ENCODE measurements at regions not wholly inside any gene's neighbourhood (a gene's known extent, or its start where the extent isn't known, plus 50 kb on each side); places are given as distances from the start of the nearest gene placed in this dataset.

GRCh38 chr1:29752141-29752540 lies 515.8 kb downstream of the PTPRU start:
- no peaks in the 10 kb centered on the region for H3K4me1 ChIP-seq (ENCODE audit: control insufficient read depth, insufficient read depth, low read length, unreplicated experiment)
- H3K27ac ChIP-seq (ENCODE audit: low read depth, low read length): no peak overlapping the region
- no peaks in the 10 kb centered on the region for H3K36me3 ChIP-seq (ENCODE audit: insufficient read depth, low read length)
- no peak overlapping the region for H2AFZ ChIP-seq (ENCODE audit: low read length, unreplicated experiment)
- H3K27me3 ChIP-seq (ENCODE audit: insufficient read depth, low read length): peaks cover 24% of the 10 kb centered on the region
- H3K79me2 ChIP-seq (ENCODE audit: control insufficient read depth, insufficient read depth, low read length, unreplicated experiment): no peaks in the 10 kb centered on the region
- no peak overlapping the region for H3K4me3 ChIP-seq (ENCODE audit: low read depth, low read length)

- no peaks in the 10 kb centered on the region for H3K36me3 ChIP-seq (ENCODE audit: insufficient read depth, low read length)
- H2AFZ ChIP-seq (ENCODE audit: low read length, unreplicated experiment): no peak overlapping the region
- H3K4me3 ChIP-seq (ENCODE audit: low read depth, low read length): no peak overlapping the region
- no peaks in the 10 kb centered on the region for H3K79me2 ChIP-seq (ENCODE audit: control insufficient read depth, insufficient read depth, low read length, unreplicated experiment)
- no peak overlapping the region for H3K27ac ChIP-seq (ENCODE audit: low read depth, low read length)
- H3K27me3 ChIP-seq (ENCODE audit: insufficient read depth, low read length): peaks cover 33% of the 10 kb centered on the region
- no peaks in the 10 kb centered on the region for H3K4me1 ChIP-seq (ENCODE audit: control insufficient read depth, insufficient read depth, low read length, unreplicated experiment)
These were observed 513.0 kb downstream of the PTPRU start for GRCh38 chr1:29749024-29749945.

- Histone ChIP-seq H3K79me2 (ENCODE audit: control insufficient read depth, insufficient read depth, low read length, unreplicated experiment) (no peaks in the 10 kb centered on the region), H3K27me3 (ENCODE audit: insufficient read depth, low read length) (peaks cover 45% of the 10 kb centered on the region), H2AFZ (ENCODE audit: low read length, unreplicated experiment) (no peak overlapping the region), H3K4me1 (ENCODE audit: control insufficient read depth, insufficient read depth, low read length, unreplicated experiment) (no peaks in the 10 kb centered on the region), H3K27ac (ENCODE audit: low read depth, low read length) (no peak overlapping the region), H3K4me3 (ENCODE audit: low read depth, low read length) (no peak overlapping the region), H3K36me3 (ENCODE audit: insufficient read depth, low read length) (no peaks in the 10 kb centered on the region)
These were observed 510.9 kb downstream of the PTPRU start for GRCh38 chr1:29747196-29747595.

- Histone ChIP-seq H3K79me2 (ENCODE audit: control insufficient read depth, insufficient read depth, low read length, unreplicated experiment) (no peaks in the 10 kb centered on the region), H3K4me3 (ENCODE audit: low read depth, low read length) (no peak overlapping the region), H3K4me1 (ENCODE audit: control insufficient read depth, insufficient read depth, low read length, unreplicated experiment) (no peaks in the 10 kb centered on the region), H3K27me3 (ENCODE audit: insufficient read depth, low read length) (peaks cover 49% of the 10 kb centered on the region), H3K36me3 (ENCODE audit: insufficient read depth, low read length) (no peaks in the 10 kb centered on the region), H3K27ac (ENCODE audit: low read depth, low read length) (no peak overlapping the region), H2AFZ (ENCODE audit: low read length, unreplicated experiment) (no peak overlapping the region)
These were observed 509.8 kb downstream of the PTPRU start for GRCh38 chr1:29746076-29746665.

- H3K4me1 ChIP-seq (ENCODE audit: control insufficient read depth, insufficient read depth, low read length, unreplicated experiment): no peaks in the 10 kb centered on the region
- H3K27ac ChIP-seq (ENCODE audit: low read depth, low read length): no peak overlapping the region
- no peaks in the 10 kb centered on the region for H3K79me2 ChIP-seq (ENCODE audit: control insufficient read depth, insufficient read depth, low read length, unreplicated experiment)
- H3K4me3 ChIP-seq (ENCODE audit: low read depth, low read length): no peak overlapping the region
- H3K27me3 ChIP-seq (ENCODE audit: insufficient read depth, low read length): peaks cover 54% of the 10 kb centered on the region
- no peak overlapping the region for H2AFZ ChIP-seq (ENCODE audit: low read length, unreplicated experiment)
- no peaks in the 10 kb centered on the region for H3K36me3 ChIP-seq (ENCODE audit: insufficient read depth, low read length)
These were observed 508.6 kb downstream of the PTPRU start for GRCh38 chr1:29744684-29745490.

- Histone ChIP-seq H3K4me3 (ENCODE audit: low read depth, low read length) (no peak overlapping the region), H2AFZ (ENCODE audit: low read length, unreplicated experiment) (no peak overlapping the region), H3K36me3 (ENCODE audit: insufficient read depth, low read length) (no peaks in the 10 kb centered on the region), H3K4me1 (ENCODE audit: control insufficient read depth, insufficient read depth, low read length, unreplicated experiment) (no peaks in the 10 kb centered on the region), H3K27ac (ENCODE audit: low read depth, low read length) (no peak overlapping the region), H3K27me3 (ENCODE audit: insufficient read depth, low read length) (peaks cover 63% of the 10 kb centered on the region), H3K79me2 (ENCODE audit: control insufficient read depth, insufficient read depth, low read length, unreplicated experiment) (no peaks in the 10 kb centered on the region)
These were observed 507.6 kb downstream of the PTPRU start for GRCh38 chr1:29743931-29744330.

- H3K4me1 ChIP-seq (ENCODE audit: control insufficient read depth, insufficient read depth, low read length, unreplicated experiment): no peaks in the 10 kb centered on the region
- no peak overlapping the region for H3K27ac ChIP-seq (ENCODE audit: low read depth, low read length)
- H3K4me3 ChIP-seq (ENCODE audit: low read depth, low read length): no peak overlapping the region
- peaks cover 63% of the 10 kb centered on the region for H3K27me3 ChIP-seq (ENCODE audit: insufficient read depth, low read length)
- H3K79me2 ChIP-seq (ENCODE audit: control insufficient read depth, insufficient read depth, low read length, unreplicated experiment): no peaks in the 10 kb centered on the region
- H2AFZ ChIP-seq (ENCODE audit: low read length, unreplicated experiment): no peak overlapping the region
- no peaks in the 10 kb centered on the region for H3K36me3 ChIP-seq (ENCODE audit: insufficient read depth, low read length)
These were observed 506.9 kb downstream of the PTPRU start for GRCh38 chr1:29743264-29743663.

- Histone ChIP-seq H3K27me3 (ENCODE audit: insufficient read depth, low read length) (peaks cover 55% of the 10 kb centered on the region), H3K4me3 (ENCODE audit: low read depth, low read length) (no peak overlapping the region), H3K36me3 (ENCODE audit: insufficient read depth, low read length) (no peaks in the 10 kb centered on the region), H3K27ac (ENCODE audit: low read depth, low read length) (no peak overlapping the region), H2AFZ (ENCODE audit: low read length, unreplicated experiment) (no peak overlapping the region), H3K79me2 (ENCODE audit: control insufficient read depth, insufficient read depth, low read length, unreplicated experiment) (no peaks in the 10 kb centered on the region), H3K4me1 (ENCODE audit: control insufficient read depth, insufficient read depth, low read length, unreplicated experiment) (no peaks in the 10 kb centered on the region)
These were observed 502.9 kb downstream of the PTPRU start for GRCh38 chr1:29739176-29739575.

GRCh38 chr1:29736582-29737188 lies 500.4 kb downstream of the PTPRU start:
- Histone ChIP-seq H3K27ac (ENCODE audit: low read depth, low read length) (no peak overlapping the region), H3K27me3 (ENCODE audit: insufficient read depth, low read length) (peaks cover 44% of the 10 kb centered on the region)

GRCh38 chr1:29732453-29732852 lies 496.1 kb downstream of the PTPRU start:
- Histone ChIP-seq H3K79me2 (ENCODE audit: control insufficient read depth, insufficient read depth, low read length, unreplicated experiment) (no peaks in the 10 kb centered on the region), H3K4me1 (ENCODE audit: control insufficient read depth, insufficient read depth, low read length, unreplicated experiment) (no peaks in the 10 kb centered on the region), H3K27ac (ENCODE audit: low read depth, low read length) (no peak overlapping the region), H3K4me3 (ENCODE audit: low read depth, low read length) (no peak overlapping the region), H2AFZ (ENCODE audit: low read length, unreplicated experiment) (no peak overlapping the region), H3K36me3 (ENCODE audit: insufficient read depth, low read length) (no peaks in the 10 kb centered on the region), H3K27me3 (ENCODE audit: insufficient read depth, low read length) (peaks cover 13% of the 10 kb centered on the region)

More at GRCh38 chr1:29736582-29737188, 500.4 kb downstream of the PTPRU start:
- Histone ChIP-seq H3K4me1 (ENCODE audit: control insufficient read depth, insufficient read depth, low read length, unreplicated experiment) (no peaks in the 10 kb centered on the region), H3K36me3 (ENCODE audit: insufficient read depth, low read length) (no peaks in the 10 kb centered on the region), H2AFZ (ENCODE audit: low read length, unreplicated experiment) (no peak overlapping the region), H3K79me2 (ENCODE audit: control insufficient read depth, insufficient read depth, low read length, unreplicated experiment) (no peaks in the 10 kb centered on the region), H3K4me3 (ENCODE audit: low read depth, low read length) (no peak overlapping the region)

Data from ACC112 (cell line).